SH-SY5Y (cell line): ENCODE measurements at regions not wholly inside any gene's neighbourhood (a gene's known extent, or its start where the extent isn't known, plus 50 kb on each side); places are given as distances from the start of the nearest gene placed in this dataset.

ENCODE experiments used
- GATA2 ChIP-seq: IDR thresholded peaks from 2 replicates; pipeline ENCODE4 v1.6.1; 2011; ENCODE audit warnings: mild to moderate bottlenecking, low read depth, low read length
- GATA3 ChIP-seq: IDR thresholded peaks from 2 replicates; pipeline ENCODE4 v1.6.1; 2011; ENCODE audit warnings: low read depth, mild to moderate bottlenecking, low read length, moderate library complexity

DNA sequence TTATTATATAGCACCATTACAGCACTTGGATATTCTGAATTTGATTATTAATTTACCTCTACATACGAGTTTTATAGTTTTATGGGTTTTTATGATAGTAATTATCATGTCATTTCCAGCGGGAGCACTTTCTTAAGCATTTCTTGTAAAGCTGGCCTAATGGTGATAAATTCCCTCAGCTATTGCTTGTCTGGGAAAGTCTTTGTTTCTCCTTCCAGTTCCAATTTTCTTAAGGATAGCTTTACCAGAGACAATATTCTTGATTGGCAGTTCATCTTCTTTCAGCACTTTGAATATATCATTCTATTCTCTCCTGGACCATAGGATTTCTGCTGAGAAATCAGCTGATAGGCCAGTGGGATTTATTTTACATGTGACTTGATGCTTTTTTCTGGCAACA is 505.4 kb downstream of the TMEM232 start:
- TF ChIP-seq GATA2 = no peak
- TF ChIP-seq GATA3 = no peak
